Activated CD4-positive, alpha-beta T cell treated with anti-CD3 and anti-CD28 coated beads for 24 hours (primary cell): ENCODE measurements at regions not wholly inside any gene's neighbourhood (a gene's known extent, or its start where the extent isn't known, plus 50 kb on each side); places are given as distances from the start of the nearest gene placed in this dataset.

Experiments used
- DNase-seq, 2 donors: peaks; one replicate each; pipeline ENCODE4 v3.0.0-alpha.2; 2020; ENCODE audit warnings: low read depth in 2 of 2

GRCh38 chr1:47701741-47702515 lies 264.1 kb downstream of the FOXD2 start:
- DNase-seq, result no peak

GRCh38 chr1:47703156-47703825 lies 265.4 kb downstream of the FOXD2 start:
- DNase-seq, result no peak

- DNase-seq, result no peak
Measured at GRCh38 chr1:47703981-47704596, 266.2 kb downstream of the FOXD2 start.

DNA sequence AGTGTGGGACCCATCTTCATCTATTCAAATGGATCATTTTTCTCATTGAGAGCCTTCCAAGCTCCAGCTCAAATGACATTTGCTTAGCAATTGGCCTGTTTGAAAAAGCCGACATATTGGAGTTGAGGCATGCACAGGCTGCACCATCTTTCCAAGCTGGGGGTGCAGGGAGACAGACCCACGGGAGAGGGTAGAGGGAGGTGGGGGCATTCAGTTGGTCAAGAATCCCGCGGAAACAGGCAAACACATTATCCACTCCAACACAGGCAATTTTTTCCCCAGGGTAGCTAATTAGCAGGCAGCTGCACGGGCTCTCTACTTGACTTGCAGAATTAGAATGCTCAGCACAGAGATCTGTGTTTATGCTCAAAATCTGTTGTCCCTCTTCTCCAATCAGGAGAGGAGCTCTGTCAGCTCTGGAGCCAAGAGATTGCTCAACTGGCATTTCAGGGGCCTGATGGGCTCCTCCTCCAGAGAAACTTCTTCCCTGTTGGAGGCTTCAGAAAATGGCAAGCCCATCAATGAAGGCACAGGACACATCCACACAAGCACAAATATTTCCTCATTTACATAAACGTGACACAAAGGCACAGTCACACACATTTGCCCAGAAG lies 267.8 kb downstream of the FOXD2 start:
- no peak for DNase-seq

DNA sequence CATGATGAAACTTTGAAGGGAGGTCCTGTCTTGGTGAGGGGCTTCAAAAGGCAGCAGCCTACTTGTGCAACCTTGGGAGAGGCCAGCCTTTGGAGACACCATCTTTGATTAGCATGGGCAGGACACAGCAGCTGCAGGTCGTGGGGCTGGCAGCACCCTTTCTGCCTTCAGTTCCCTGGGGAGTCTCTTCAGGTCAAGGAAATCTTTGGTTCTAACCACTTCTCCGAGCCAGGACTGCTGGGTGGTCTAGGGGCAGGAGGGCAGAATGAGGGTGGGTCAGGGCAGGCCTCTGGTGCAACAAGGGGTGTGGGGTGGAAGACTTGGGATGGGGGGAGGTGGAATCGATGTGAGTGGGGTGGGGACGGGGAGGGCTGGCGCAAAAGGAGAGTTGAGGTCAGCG lies 269.7 kb downstream of the FOXD2 start:
- DNase-seq, result no peak

GRCh38 chr1:47708019-47708535 lies 270.2 kb downstream of the FOXD2 start:
- no peak for DNase-seq

DNA sequence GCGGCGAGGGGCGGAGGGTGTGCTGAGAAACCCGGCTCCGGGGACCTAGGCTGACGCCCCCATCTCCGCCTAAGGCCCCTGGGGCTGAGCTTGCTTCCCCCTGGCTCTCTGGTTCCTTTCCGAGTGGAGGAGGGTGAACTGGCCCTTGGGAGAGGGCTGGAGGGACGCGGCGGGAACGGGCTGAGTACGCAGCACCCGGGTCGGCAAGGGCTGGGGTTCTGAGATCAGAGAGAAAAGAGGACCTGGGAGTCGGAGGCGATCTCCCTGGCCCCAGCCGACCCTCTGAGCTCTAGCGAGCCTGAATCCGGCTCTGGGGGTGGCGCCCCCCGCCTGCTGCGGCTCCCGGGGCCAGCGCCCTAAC lies 270.8 kb downstream of the FOXD2 start:
- DNase-seq, result no peak

DNA sequence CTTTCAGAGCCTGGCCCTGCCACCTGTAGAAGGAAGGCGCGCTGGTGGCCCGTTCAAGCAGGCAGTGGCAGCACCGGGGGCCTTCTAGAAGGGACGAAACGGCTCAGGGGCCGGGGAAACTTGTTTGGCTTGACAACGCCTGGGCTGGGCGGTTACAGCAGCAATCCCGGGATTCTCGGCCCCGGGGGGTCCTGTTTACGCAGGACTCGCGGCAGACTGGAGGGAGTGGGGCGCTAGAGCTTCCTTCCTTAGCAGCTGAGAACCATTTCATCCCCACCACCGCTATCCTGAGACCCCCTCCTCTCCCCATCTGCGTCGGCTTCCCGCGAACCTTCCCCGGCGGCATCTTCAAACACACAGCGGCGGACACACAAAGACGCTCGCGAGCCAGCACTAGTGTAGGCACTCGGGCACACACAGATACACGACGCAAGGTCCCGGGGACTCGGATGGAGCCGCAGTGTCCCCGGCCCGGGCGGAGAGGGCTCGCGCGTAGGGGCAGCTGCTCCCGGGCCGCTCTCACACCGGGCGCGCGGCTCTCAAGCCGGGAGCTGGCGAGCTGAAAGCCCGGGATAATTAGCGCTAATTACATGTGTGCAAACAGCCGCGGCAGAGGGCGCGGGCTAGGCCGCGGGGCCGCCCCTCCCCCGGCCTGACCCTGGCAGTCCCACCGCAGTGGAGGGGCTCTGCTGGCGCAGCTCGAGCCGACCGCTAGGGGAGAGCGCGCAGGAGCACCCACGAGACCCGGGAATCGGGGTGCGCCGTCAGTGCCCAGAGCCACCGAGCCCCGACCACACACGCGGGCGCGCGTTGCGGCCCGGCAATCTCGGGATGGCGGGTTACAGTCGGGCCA lies 271.4 kb downstream of the FOXD2 start:
- no peak for DNase-seq

DNA sequence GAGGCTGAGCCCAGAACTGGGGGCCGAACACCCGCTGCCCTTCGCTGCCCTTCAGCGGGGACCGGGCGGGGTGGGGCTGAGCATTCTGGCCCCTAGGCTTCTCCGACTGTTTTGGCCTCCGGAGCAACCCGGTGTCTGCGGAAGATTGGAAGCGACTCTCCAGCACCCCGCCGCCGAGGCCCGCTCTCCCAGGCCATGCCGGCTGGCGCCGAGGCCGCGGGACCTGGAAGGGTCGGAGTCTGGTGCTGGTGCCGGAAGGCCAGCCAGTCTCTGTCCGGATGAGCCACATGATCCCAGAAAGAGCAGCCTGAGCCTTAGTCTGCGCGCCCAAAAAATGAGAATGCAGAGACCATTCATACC lies 272.0 kb downstream of the FOXD2 start:
- DNase-seq, result no peak

DNA sequence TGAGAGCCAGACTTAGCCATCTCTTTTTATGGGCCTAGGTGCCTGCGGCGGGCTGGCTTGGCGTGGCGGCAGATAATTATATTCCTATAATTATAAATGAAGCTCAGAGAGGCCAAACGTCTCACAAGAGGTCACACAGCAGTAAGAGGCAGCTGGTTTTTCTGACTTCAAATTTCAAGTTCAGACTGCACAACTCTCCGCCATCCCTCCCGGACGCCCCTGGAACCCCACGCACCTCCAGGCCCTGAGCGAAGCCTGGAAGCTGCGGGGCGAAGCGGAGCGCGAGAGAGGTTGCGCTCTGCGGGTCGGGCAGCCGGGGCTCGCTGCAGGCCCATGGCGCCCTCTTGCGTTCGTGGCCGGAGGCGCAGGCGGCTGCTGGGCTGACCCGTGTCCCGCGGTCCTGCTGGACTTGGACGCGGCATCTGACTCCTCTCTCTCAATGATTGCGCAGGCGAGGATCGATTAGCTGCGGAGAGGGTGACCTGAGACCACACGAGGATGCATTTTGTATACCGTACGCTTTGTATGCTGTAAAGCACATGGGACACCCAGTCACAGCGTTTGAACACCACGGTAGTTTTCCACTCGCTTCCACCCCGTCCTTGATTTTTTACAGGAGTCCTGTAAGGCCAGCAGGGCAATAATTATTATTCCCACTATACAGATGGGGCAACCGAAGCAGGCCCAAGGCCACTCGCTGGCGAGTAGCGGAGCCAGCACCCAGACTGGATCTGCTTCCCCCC lies 272.7 kb downstream of the FOXD2 start:
- DNase-seq, result peak; percentile 56 to 62
